ENCODE measurements at regions not wholly inside any gene's neighbourhood (a gene's known extent, or its start where the extent isn't known, plus 50 kb on each side); places are given as distances from the start of the nearest gene placed in this dataset.

DNA sequence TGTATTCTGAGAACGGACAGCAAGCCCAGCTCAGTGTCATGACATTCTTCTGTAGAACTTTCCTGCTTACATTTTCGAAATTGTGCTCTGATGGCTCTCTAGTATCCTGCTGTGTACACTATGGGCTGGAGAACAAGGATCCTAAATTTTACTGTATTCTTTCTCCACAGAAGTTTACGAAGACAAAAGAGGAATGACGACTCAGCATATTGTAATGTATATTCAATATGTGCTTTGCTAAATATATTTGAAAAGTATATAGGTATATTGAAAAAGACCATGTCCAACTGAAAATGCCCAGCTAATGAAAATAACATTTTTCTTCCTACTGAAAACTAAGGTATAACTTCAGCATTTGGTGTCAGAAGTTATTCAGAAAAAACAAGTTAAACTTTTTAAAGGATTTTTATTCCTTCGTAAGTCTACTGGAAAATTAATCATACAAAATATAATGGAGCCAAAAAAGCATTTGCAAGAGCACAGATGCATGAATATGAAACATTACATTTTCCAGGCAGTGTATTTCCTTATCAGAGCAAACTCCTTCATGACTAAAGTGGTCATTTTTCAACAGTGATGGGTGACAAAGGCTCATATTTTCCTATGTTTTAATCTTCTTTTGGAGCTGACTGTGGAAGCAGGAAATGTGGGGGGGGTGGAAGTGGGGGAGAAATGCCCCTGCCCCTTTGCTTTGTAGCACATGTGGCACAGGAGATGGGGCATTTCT, 143.8 kb upstream of the THUMPD2 start:
- Histone ChIP-seq H3K9ac (ENCODE audit: insufficient read depth in 1 of 2, low read depth in 2 of 2, low read length in 2 of 2) (no peak overlapping the region), H3K79me2 (ENCODE audit: control insufficient read depth, insufficient read depth, low read length) (no peaks in the 10 kb centered on the region), H2AFZ (ENCODE audit: low read depth, low read length) (no peak overlapping the region), H3K4me1 (replicated peaks in 1 of 2; ENCODE audit: control insufficient read depth in 2 of 2, insufficient read depth in 2 of 2, low read length in 2 of 2) (no peaks in the 10 kb centered on the region), H3K36me3 (ENCODE audit: control insufficient read depth, insufficient read depth, low read length) (no peaks in the 10 kb centered on the region), H3K27me3 (ENCODE audit: control insufficient read depth in 2 of 2, insufficient read depth in 2 of 2, low read length in 2 of 2) (no peaks in the 10 kb centered on the region), H3K9me1 (ENCODE audit: control insufficient read depth, insufficient read depth, low read length) (no peaks in the 10 kb centered on the region), H3K27ac (ENCODE audit: extremely low read depth, low read depth, low read length) (no peak overlapping the region), H3K4me3 (no peak overlapping the region), H3K4me2 (ENCODE audit: insufficient read depth, low read length) (no peak overlapping the region), H3K9me3 (replicated peaks; ENCODE audit: control insufficient read depth, insufficient read depth, low read depth, low read length) (no peaks in the 10 kb centered on the region), H4K20me1 (replicated peaks; ENCODE audit: control insufficient read depth, insufficient read depth, low read length) (no peaks in the 10 kb centered on the region)
- WGBS (ENCODE audit: insufficient coverage, low coverage, missing lambda C conversion rate): 0% methylated on average over 5 of the region's 5 CpGs
- CTCF ChIA-PET (ENCODE audit: low intra/inter-chr PET ratio): no interaction called here
- in situ Hi-C loops (cut with MboI) (no loop called here), intact Hi-C loops (cut with micrococcal nuclease) (no loop called here)
- no TSS peak for BruUV-seq (replicated peaks)
- POLR2A ChIA-PET: no interaction called here
- TF ChIP-seq ZNF174 (CRISPR knock-in tag; IDR thresholded peaks at IDR 0.05): no peak
- peak; percentile 71 for TF ChIP-seq ZNF316 (IDR thresholded peaks at IDR 0.05)
- no peak for TF ChIP-seq NONO (IDR thresholded peaks at IDR 0.05; ENCODE audit: low read depth in 2 of 2, low read length in 1 of 2)
- no peak for TF ChIP-seq ESRRB (CRISPR knock-in tag; IDR thresholded peaks at IDR 0.05; ENCODE audit: borderline replicate concordance)
- no peak for TF ChIP-seq NCOA6 (IDR thresholded peaks at IDR 0.05)
- TF ChIP-seq SFPQ (IDR thresholded peaks at IDR 0.05; ENCODE audit: low read depth, low read length): no peak
- no peak for TF ChIP-seq DMBX1 (CRISPR knock-in tag; IDR thresholded peaks at IDR 0.05; ENCODE audit: borderline replicate concordance)
- no peak for TF ChIP-seq MED1 (CRISPR knock-in tag; IDR thresholded peaks at IDR 0.05; ENCODE audit: borderline replicate concordance)
- TF ChIP-seq MAFG (tag; conservative IDR thresholded peaks at IDR 0.05): peak; percentile 25; the same call in 1 of the 2 replicates
- peak; percentile 50; the same call in 1 of the 2 replicates for TF ChIP-seq C11orf30 (IDR thresholded peaks at IDR 0.05; ENCODE audit: low read depth)
- TF ChIP-seq, protein P1, sequence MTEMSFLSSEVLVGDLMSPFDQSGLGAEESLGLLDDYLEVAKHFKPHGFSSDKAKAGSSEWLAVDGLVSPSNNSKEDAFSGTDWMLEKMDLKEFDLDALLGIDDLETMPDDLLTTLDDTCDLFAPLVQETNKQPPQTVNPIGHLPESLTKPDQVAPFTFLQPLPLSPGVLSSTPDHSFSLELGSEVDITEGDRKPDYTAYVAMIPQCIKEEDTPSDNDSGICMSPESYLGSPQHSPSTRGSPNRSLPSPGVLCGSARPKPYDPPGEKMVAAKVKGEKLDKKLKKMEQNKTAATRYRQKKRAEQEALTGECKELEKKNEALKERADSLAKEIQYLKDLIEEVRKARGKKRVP (CRISPR knock-in tag; IDR thresholded peaks at IDR 0.05): no peak
- peak; percentile 24; the same call in 1 of the 2 replicates for TF ChIP-seq MAFK (IDR thresholded peaks at IDR 0.05; ENCODE audit: low read length)
- no peak for TF ChIP-seq RBM22 (IDR thresholded peaks at IDR 0.05; ENCODE audit: low read depth, low read length, poor library complexity, severe bottlenecking)
- no peak for TF ChIP-seq CHD1 (IDR thresholded peaks at IDR 0.05; ENCODE audit: low read length)
- TF ChIP-seq ZBTB5 (IDR thresholded peaks at IDR 0.05): no peak
- peak; percentile 38; the same call in 1 of the 2 replicates for TF ChIP-seq MAFF (IDR thresholded peaks at IDR 0.05; ENCODE audit: low read length)
- no peak for TF ChIP-seq ZNF707 (CRISPR knock-in tag; conservative IDR thresholded peaks at IDR 0.05)
- DNase-seq (ENCODE audit: extremely low read depth in 1 of 4, low spot score in 3 of 4) (no peak), FAIRE-seq (no peak), ATAC-seq (no peak)
